ENCODE measurements at regions not wholly inside any gene's neighbourhood (a gene's known extent, or its start where the extent isn't known, plus 50 kb on each side); places are given as distances from the start of the nearest gene placed in this dataset.

DNA sequence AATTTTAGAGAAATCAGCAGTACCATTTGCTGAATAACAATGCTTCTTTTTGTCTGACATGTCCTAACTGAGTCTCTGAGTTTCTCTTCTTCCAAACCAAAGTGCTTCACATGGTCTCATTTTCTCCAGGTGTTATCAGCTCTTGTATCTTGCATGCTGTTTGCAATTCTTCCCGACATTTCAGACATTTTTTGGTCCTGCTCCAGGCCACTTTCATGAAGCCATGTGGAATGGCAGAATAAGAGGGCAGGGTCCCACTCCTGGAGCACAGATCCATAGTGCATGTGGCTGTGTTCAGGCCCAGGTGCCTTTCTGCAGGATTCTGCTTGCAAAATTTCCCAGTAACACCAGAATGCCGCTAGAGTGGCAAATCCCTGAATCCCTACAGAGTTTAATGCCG lies 916.2 kb downstream of the NXPH1 start:
- TF ChIP-seq FOXP2 (optimal IDR thresholded peaks at IDR 0.05; ENCODE audit: borderline replicate concordance, extremely low read depth, extremely low read length, insufficient read depth), result no peak
- TF ChIP-seq, protein P1, sequence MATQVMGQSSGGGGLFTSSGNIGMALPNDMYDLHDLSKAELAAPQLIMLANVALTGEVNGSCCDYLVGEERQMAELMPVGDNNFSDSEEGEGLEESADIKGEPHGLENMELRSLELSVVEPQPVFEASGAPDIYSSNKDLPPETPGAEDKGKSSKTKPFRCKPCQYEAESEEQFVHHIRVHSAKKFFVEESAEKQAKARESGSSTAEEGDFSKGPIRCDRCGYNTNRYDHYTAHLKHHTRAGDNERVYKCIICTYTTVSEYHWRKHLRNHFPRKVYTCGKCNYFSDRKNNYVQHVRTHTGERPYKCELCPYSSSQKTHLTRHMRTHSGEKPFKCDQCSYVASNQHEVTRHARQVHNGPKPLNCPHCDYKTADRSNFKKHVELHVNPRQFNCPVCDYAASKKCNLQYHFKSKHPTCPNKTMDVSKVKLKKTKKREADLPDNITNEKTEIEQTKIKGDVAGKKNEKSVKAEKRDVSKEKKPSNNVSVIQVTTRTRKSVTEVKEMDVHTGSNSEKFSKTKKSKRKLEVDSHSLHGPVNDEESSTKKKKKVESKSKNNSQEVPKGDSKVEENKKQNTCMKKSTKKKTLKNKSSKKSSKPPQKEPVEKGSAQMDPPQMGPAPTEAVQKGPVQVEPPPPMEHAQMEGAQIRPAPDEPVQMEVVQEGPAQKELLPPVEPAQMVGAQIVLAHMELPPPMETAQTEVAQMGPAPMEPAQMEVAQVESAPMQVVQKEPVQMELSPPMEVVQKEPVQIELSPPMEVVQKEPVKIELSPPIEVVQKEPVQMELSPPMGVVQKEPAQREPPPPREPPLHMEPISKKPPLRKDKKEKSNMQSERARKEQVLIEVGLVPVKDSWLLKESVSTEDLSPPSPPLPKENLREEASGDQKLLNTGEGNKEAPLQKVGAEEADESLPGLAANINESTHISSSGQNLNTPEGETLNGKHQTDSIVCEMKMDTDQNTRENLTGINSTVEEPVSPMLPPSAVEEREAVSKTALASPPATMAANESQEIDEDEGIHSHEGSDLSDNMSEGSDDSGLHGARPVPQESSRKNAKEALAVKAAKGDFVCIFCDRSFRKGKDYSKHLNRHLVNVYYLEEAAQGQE (IDR thresholded peaks at IDR 0.05; ENCODE audit: insufficient read depth in 1 of 2, low read depth in 2 of 2, low read length in 2 of 2), result no peak
- no peak for TF ChIP-seq TAF1 (IDR thresholded peaks at IDR 0.05; ENCODE audit: borderline replicate concordance, insufficient read depth, low read length)
- no peak for TF ChIP-seq SIN3A (IDR thresholded peaks at IDR 0.05; ENCODE audit: borderline replicate concordance, insufficient read depth, low read length)
- TF ChIP-seq POLR2AphosphoS5 (IDR thresholded peaks at IDR 0.05; ENCODE audit: low read depth, low read length), result no peak

DNA sequence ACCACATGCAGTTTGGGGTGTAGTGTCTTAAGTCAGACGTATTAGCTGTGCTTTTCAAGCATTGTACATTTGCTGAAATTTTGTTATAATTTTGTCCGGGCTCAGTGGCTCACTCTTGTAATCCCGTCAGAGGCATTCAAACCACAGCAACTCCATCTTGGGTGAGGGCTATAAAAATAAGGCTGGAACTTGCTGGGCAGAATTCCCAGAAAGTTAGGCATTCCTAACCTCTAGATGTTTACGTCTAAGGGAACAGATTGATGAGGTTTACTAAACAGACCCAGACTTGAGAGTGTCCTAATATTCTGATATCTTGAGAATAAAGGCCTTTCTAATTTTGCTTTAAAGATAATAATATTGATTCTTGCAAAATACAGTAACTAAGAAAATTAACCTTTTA lies 957.8 kb downstream of the NXPH1 start:
- TF ChIP-seq, protein P1 (IDR thresholded peaks at IDR 0.05; ENCODE audit: insufficient read depth in 1 of 2, low read depth in 2 of 2, low read length in 2 of 2), result no peak
- TF ChIP-seq FOXP2 (optimal IDR thresholded peaks at IDR 0.05; ENCODE audit: borderline replicate concordance, extremely low read depth, extremely low read length, insufficient read depth) (no peak), SIN3A (IDR thresholded peaks at IDR 0.05; ENCODE audit: borderline replicate concordance, insufficient read depth, low read length) (no peak), POLR2AphosphoS5 (IDR thresholded peaks at IDR 0.05; ENCODE audit: low read depth, low read length) (no peak), TAF1 (IDR thresholded peaks at IDR 0.05; ENCODE audit: borderline replicate concordance, insufficient read depth, low read length) (no peak)

DNA sequence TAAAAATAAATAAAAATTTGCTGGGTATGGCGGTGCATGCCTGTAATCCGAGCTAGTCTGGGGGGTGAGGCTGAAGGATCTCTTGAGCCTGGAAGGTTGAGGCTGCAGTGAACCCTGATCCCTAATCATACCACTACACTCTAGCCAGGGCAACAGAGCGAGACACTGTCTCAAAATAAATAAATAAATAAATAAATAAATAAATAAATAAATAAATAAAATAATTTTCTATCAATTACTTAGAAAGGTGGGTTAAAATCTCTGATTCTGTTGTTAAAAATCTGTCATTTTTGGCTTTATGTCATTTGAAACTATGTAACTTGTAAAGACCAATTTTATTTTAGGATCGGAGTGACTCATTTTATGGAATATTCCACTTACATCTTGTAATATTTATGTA lies 958.6 kb downstream of the NXPH1 start:
- TF ChIP-seq, protein P1 (IDR thresholded peaks at IDR 0.05; ENCODE audit: insufficient read depth in 1 of 2, low read depth in 2 of 2, low read length in 2 of 2), result no peak
- no peak for TF ChIP-seq TAF1 (IDR thresholded peaks at IDR 0.05; ENCODE audit: borderline replicate concordance, insufficient read depth, low read length)
- no peak for TF ChIP-seq FOXP2 (optimal IDR thresholded peaks at IDR 0.05; ENCODE audit: borderline replicate concordance, extremely low read depth, extremely low read length, insufficient read depth)
- TF ChIP-seq POLR2AphosphoS5 (IDR thresholded peaks at IDR 0.05; ENCODE audit: low read depth, low read length), result no peak
- TF ChIP-seq SIN3A (IDR thresholded peaks at IDR 0.05; ENCODE audit: borderline replicate concordance, insufficient read depth, low read length), result no peak

DNA sequence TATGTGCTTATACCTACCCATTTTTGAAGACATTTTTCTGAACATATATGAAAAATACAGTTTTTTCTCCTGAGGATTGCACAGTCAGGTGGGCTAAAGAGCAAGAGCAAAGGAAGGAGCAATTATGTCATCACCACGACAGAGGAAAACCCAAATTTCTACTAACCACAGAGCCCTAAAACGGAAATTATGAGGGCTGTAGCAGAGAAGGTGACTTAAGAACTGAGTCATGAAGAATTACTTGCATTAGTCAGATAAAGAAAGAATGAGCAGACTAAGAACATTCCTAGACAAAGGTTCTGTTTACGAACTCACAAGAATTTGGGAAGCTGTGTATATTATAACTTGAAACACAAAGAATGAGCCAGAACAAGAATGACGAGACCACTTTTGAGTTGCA lies 974.4 kb downstream of the NXPH1 start:
- TF ChIP-seq TAF1 (IDR thresholded peaks at IDR 0.05; ENCODE audit: borderline replicate concordance, insufficient read depth, low read length) (no peak), POLR2AphosphoS5 (IDR thresholded peaks at IDR 0.05; ENCODE audit: low read depth, low read length) (no peak), FOXP2 (optimal IDR thresholded peaks at IDR 0.05; ENCODE audit: borderline replicate concordance, extremely low read depth, extremely low read length, insufficient read depth) (no peak), SIN3A (IDR thresholded peaks at IDR 0.05; ENCODE audit: borderline replicate concordance, insufficient read depth, low read length) (no peak)
- TF ChIP-seq, protein P1 (IDR thresholded peaks at IDR 0.05; ENCODE audit: insufficient read depth in 1 of 2, low read depth in 2 of 2, low read length in 2 of 2), result no peak

DNA sequence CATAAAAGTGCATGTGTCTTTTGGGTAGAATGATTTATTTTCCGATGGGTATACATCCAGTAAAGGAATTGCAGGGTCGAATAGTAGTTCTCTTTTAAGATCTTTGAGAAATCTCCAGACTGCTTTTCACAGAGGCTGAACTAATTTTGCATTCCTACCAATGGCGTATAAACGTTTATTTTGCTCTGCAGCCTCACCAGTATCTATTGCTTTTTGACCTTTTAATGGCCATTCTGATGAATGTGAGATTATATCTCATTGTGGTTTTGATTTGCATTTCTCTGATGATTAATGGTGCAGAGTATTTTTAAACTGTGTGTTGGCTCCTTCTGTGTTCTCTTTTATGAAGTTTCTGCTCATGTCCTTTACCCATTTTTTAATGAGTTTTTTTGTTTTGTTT lies 1020.1 kb downstream of the NXPH1 start:
- TF ChIP-seq, protein P1 (IDR thresholded peaks at IDR 0.05; ENCODE audit: insufficient read depth in 1 of 2, low read depth in 2 of 2, low read length in 2 of 2), result no peak
- no peak for TF ChIP-seq SIN3A (IDR thresholded peaks at IDR 0.05; ENCODE audit: borderline replicate concordance, insufficient read depth, low read length)
- TF ChIP-seq TAF1 (IDR thresholded peaks at IDR 0.05; ENCODE audit: borderline replicate concordance, insufficient read depth, low read length), result no peak
- no peak for TF ChIP-seq POLR2AphosphoS5 (IDR thresholded peaks at IDR 0.05; ENCODE audit: low read depth, low read length)
- no peak for TF ChIP-seq FOXP2 (optimal IDR thresholded peaks at IDR 0.05; ENCODE audit: borderline replicate concordance, extremely low read depth, extremely low read length, insufficient read depth)

All from PFSK-1 (cell line).